Pons (tissue), 1 donor: ENCODE measurements at regions not wholly inside any gene's neighbourhood (a gene's known extent, or its start where the extent isn't known, plus 50 kb on each side); places are given as distances from the start of the nearest gene placed in this dataset.
"Not testable (repeated sequence)": the region's sequence is repeated elsewhere in the genome, so short reads cannot be mapped to it uniquely, and the experiment has no call there.

Source experiments
- DNase-seq: peaks from one replicate; pipeline ENCODE4 v3.0.0-alpha.2; 2016; ENCODE audit warnings: low spot score

GRCh38 chr4:49575250-49575649 lies 589.2 kb downstream of the CWH43 start:
- not testable (repeated sequence) for DNase-seq

GRCh38 chr4:49578371-49578770 lies 592.3 kb downstream of the CWH43 start:
- DNase-seq = not testable (repeated sequence)

DNA sequence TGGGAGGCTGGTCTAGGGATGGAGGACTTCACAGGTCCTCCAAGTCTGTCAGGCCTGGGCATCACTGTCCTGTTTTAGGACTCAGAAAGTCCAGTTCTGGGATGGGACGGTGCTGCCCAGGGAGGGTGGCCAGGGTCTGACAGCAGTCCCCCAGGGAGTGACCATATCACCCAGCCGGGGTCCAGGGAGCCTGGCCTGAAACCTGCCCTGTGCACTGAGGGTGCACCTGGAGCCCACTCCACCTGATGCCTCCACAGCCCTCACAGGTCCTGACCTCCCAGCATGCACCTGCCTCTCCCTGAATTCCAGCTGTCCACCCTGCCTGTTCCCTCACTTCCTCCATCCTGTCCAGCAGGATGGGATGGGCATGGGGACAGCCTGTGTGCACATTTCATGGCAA lies 592.8 kb downstream of the CWH43 start:
- not testable (repeated sequence) for DNase-seq

- not testable (repeated sequence) for DNase-seq
Observed at GRCh38 chr4:49580166-49580565, 594.1 kb downstream of the CWH43 start.

GRCh38 chr4:49588401-49588800 lies 602.3 kb downstream of the CWH43 start:
- DNase-seq = not testable (repeated sequence)

GRCh38 chr4:49618436-49618835 lies 632.4 kb downstream of the CWH43 start:
- DNase-seq = not testable (repeated sequence)

DNA sequence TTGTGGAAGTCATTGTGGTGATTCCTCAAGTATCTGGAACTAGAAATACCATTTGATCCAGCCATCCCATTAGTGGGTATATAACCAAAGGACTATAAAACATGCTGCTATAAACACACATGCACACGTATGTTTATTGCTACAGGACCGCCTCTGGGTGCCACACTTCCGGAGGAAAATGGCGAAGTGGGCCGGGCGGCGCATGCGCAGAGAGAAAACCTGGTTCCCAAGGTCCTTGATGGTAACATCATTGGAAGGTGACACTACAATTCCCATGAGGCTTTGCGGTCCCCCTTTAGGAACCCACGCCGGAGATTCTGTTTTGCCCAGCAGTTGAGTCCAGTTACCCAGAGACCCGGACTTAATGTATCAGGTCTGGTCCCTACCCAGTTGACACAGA lies 640.4 kb downstream of the CWH43 start:
- DNase-seq = not testable (repeated sequence)
